Embryonic facial prominence (tissue), 1 donor: ENCODE measurements at regions not wholly inside any gene's neighbourhood (a gene's known extent, or its start where the extent isn't known, plus 50 kb on each side); places are given as distances from the start of the nearest gene placed in this dataset.

Source experiments
- DNase-seq: peaks from one replicate; pipeline ENCODE4 v3.0.0-alpha.2; 2016; ENCODE audit errors: extremely low spot score

- DNase-seq = no peak
Measured at GRCh38 chr12:89927226-89927698, 218.6 kb upstream of the ATP2B1 start.

- DNase-seq = no peak
Measured at GRCh38 chr12:89924191-89924590, 215.6 kb upstream of the ATP2B1 start.

GRCh38 chr12:89923091-89923490, 214.5 kb upstream of the ATP2B1 start:
- no peak for DNase-seq

- DNase-seq = no peak
Measured at GRCh38 chr12:89920866-89921265, 212.2 kb upstream of the ATP2B1 start.

GRCh38 chr12:89919241-89919906, 210.7 kb upstream of the ATP2B1 start:
- no peak for DNase-seq

GRCh38 chr12:89918172-89918846, 209.7 kb upstream of the ATP2B1 start:
- no peak for DNase-seq

GRCh38 chr12:89909753-89910152, 201.1 kb upstream of the ATP2B1 start:
- no peak for DNase-seq

- no peak for DNase-seq
Measured at GRCh38 chr12:89907659-89908058, 199.0 kb upstream of the ATP2B1 start.

GRCh38 chr12:89906824-89907223, 198.2 kb upstream of the ATP2B1 start:
- no peak for DNase-seq

GRCh38 chr12:89906178-89906577, 197.5 kb upstream of the ATP2B1 start:
- no peak for DNase-seq

- no peak for DNase-seq
Measured at GRCh38 chr12:89901906-89902642, 193.4 kb upstream of the ATP2B1 start.

- no peak for DNase-seq
Measured at GRCh38 chr12:89901319-89901718, 192.7 kb upstream of the ATP2B1 start.

GRCh38 chr12:89899651-89900050, 191.0 kb upstream of the ATP2B1 start:
- no peak for DNase-seq

GRCh38 chr12:89895591-89895990, 187.0 kb upstream of the ATP2B1 start:
- DNase-seq = no peak

- no peak for DNase-seq
Measured at GRCh38 chr12:89895101-89895500, 186.5 kb upstream of the ATP2B1 start.

- DNase-seq = no peak
Measured at GRCh38 chr12:89893972-89894706, 185.5 kb upstream of the ATP2B1 start.

- DNase-seq = no peak
Measured at GRCh38 chr12:89892436-89892835, 183.8 kb upstream of the ATP2B1 start.

GRCh38 chr12:89891933-89892332, 183.3 kb upstream of the ATP2B1 start:
- no peak for DNase-seq

GRCh38 chr12:89890161-89890560, 181.5 kb upstream of the ATP2B1 start:
- no peak for DNase-seq

- DNase-seq = no peak
Measured at GRCh38 chr12:89889062-89889461, 180.4 kb upstream of the ATP2B1 start.

- DNase-seq = no peak
Measured at GRCh38 chr12:89884952-89885351, 176.3 kb upstream of the ATP2B1 start.

- no peak for DNase-seq
Measured at GRCh38 chr12:89884416-89884898, 175.8 kb upstream of the ATP2B1 start.
